ENCODE measurements at regions not wholly inside any gene's neighbourhood (a gene's known extent, or its start where the extent isn't known, plus 50 kb on each side); places are given as distances from the start of the nearest gene placed in this dataset.

DNA sequence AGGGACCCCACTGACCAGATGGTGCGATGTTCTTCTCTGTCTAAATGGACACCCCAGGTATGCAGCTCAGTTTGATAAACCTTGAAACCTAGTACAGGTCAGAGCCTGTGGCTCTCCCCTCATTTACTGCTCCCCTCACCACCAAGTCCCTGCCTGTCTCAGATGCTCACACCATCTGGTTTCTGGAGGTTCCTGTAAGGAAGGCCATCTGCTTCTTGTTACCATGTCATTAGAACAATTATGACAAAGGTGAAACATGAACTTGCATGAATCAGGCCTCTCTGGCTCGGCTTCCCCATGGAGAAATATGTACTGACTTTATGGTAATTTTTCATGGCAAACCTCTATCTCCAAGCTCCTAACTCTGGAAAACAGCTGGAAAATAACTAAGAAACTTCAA, 965.7 kb downstream of the UQCRFS1 start:
- TF ChIP-seq, protein P1, sequence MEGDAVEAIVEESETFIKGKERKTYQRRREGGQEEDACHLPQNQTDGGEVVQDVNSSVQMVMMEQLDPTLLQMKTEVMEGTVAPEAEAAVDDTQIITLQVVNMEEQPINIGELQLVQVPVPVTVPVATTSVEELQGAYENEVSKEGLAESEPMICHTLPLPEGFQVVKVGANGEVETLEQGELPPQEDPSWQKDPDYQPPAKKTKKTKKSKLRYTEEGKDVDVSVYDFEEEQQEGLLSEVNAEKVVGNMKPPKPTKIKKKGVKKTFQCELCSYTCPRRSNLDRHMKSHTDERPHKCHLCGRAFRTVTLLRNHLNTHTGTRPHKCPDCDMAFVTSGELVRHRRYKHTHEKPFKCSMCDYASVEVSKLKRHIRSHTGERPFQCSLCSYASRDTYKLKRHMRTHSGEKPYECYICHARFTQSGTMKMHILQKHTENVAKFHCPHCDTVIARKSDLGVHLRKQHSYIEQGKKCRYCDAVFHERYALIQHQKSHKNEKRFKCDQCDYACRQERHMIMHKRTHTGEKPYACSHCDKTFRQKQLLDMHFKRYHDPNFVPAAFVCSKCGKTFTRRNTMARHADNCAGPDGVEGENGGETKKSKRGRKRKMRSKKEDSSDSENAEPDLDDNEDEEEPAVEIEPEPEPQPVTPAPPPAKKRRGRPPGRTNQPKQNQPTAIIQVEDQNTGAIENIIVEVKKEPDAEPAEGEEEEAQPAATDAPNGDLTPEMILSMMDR (conservative IDR thresholded peaks at IDR 0.05; ENCODE audit: low read depth, low read length) = no peak
- DNase-seq (ENCODE audit: low read depth) = no peak

DNA sequence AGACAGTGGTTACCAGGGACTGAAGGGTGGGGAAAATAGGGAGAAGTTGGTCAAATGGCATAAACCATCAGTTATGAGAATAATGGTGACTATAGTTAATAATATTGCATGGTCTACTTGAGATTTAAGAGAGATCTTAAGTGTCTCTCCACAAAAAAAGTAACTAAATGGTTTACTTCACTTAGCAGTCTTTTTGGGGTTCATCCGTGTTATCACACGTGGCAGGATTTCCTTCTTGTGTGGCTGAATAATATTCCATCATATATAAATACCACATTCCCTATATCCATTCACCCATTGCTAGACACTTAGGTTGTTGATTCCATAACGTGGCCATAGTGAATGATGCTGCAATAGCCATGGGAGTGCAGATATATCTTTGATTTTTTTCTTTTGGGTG, 967.0 kb downstream of the UQCRFS1 start:
- TF ChIP-seq, protein P1 (conservative IDR thresholded peaks at IDR 0.05; ENCODE audit: low read depth, low read length) = no peak
- no peak for DNase-seq (ENCODE audit: low read depth)
- no peak overlapping the region for H3K4me3 ChIP-seq (ENCODE audit: low read depth, low read length)

More for the DNA sequence above, 965.7 kb downstream of the UQCRFS1 start:
- no peak overlapping the region for H3K4me3 ChIP-seq (ENCODE audit: low read depth, low read length)

DNA sequence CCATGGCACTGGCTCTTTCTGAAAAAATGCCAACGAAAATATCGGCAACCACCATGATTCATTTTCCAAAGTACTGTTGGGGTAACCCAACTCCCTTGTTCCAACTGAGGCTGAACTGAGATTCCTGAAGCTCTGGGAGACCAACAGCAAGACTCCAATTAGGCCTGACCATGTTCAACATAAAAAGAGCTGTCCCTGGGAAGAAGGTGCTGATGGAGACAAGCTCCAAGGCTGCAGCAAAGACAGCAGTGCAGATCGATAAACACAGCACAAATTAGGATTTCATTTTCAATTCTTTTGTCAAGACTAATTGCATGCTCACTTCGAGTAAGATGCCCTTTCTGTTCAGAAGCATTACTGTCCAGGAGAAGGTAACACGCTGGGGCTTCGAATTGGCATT, 968.0 kb downstream of the UQCRFS1 start:
- H3K4me3 ChIP-seq (ENCODE audit: low read depth, low read length) = no peak overlapping the region
- DNase-seq (ENCODE audit: low read depth) = no peak
- TF ChIP-seq, protein P1 (conservative IDR thresholded peaks at IDR 0.05; ENCODE audit: low read depth, low read length) = no peak

DNA sequence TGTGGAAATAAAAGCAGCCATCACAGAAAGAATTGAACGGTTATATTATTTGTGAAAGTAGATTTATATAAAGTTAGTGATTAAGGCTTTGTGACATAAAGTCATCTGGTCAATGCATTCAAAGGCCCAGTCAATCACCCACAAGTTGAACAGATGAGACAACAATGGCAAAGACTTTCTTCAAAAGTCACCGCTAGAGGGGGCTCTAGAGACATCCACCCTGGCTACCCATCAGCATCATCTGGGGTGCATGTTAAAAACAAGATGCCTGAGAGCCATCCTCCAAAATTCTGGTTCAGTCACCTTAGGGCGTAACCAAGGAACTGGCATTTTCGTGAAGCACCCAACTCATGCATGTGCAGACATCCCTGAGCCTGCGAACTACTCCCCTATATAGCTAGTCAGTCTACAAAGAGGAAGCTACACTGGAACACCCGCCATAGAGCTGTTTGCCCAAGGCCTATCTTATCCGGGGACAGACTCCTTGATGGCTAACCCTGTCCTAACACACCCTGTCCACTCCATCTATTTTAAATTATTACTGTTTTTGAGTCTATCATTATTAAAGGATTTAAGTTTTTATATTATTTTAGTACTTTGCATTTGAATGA, 970.5 kb downstream of the UQCRFS1 start:
- TF ChIP-seq, protein P1 (conservative IDR thresholded peaks at IDR 0.05; ENCODE audit: low read depth, low read length) = peak; percentile 76
- peak; percentile 52 for DNase-seq (ENCODE audit: low read depth)
- H3K4me3 ChIP-seq (ENCODE audit: low read depth, low read length) = no peak overlapping the region

DNA sequence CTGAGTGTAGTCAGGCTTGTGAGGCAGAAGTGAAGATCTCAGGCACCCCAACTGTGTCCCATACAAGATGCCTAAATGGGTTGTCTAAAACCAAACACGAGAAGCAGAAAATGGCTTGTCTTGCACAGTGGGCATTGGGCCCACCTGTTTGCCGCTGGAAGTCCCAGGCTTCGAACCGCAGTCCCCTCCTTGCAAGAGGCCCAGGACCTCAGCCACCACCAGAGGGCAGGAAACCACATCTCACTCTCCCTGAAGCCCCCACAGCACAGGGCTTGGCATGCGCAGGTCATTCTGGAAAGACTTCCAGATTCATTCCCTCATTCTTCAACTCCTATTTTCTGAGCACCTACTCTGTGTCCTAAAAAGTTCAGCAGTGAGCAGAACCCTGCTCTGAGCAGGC, 973.7 kb downstream of the UQCRFS1 start:
- peak; percentile 22 for DNase-seq (ENCODE audit: low read depth)
- TF ChIP-seq, protein P1 (conservative IDR thresholded peaks at IDR 0.05; ENCODE audit: low read depth, low read length) = peak; percentile 55

DNA sequence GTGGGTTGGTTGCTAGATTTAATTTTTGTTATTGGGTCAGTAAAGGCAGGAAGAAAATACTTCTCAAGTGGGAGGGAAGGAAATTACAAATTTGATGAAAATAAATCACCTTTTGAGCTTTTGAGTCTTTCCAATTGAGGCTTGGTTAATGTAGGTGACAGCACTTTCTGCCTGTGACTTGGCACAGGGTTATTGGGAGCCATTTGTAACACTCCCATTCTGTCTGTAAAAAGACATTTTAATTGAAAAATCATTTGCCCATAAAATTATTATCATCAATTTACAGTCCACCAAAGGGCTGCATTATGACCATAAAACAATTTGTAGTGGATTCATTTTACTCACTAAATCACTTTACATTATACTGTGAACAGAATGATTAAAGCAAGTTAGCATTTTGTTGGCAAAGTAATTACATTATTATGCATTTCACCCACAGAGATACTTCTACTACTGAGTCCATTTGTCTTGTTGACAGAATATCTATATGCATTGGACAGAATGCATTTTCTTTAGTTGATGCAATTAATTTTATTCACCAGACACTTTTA, 974.6 kb downstream of the UQCRFS1 start:
- TF ChIP-seq, protein P1 (conservative IDR thresholded peaks at IDR 0.05; ENCODE audit: low read depth, low read length) = no peak
- H3K4me3 ChIP-seq (ENCODE audit: low read depth, low read length) = no peak overlapping the region
- DNase-seq (ENCODE audit: low read depth) = no peak

More for the DNA sequence above, 973.7 kb downstream of the UQCRFS1 start:
- H3K4me3 ChIP-seq (ENCODE audit: low read depth, low read length) = no peak overlapping the region

DNA sequence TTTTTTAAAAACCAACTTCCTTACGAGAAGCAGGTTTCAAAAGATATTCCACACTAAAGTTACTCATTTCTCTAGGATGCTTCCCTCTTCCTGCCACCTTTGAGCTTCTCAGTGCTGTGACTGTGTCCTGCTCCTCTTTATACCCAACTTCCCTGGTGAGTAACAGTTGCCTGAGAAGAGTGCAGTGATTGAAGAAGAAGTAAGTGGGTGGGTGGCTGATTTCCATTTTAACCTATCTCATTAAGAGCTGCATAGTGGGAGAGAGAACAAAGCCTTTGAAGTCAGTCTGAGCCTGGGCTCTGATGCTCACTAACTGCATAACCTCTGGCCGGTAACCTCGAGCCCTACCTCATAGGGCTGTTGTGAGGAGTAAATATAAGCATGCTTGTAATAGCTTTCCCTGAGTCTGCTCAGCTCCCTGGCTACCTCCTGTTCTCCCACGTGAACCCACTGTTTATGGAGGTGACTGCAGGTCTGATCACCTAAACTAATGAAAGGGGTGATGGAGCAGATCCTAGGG, 977.3 kb downstream of the UQCRFS1 start:
- DNase-seq (ENCODE audit: low read depth) = no peak
- H3K4me3 ChIP-seq (ENCODE audit: low read depth, low read length) = no peak overlapping the region
- TF ChIP-seq, protein P1 (conservative IDR thresholded peaks at IDR 0.05; ENCODE audit: low read depth, low read length) = no peak

Data from choroid plexus epithelial cell (primary cell).